ENCODE measurements at regions not wholly inside any gene's neighbourhood (a gene's known extent, or its start where the extent isn't known, plus 50 kb on each side); places are given as distances from the start of the nearest gene placed in this dataset.

- TF ChIP-seq YY1 (IDR thresholded peaks at IDR 0.05): no peak
- no peak for TF ChIP-seq CTCF (IDR thresholded peaks at IDR 0.05; ENCODE audit: low read depth, low read length, missing input control)
- TF ChIP-seq EGR1 (IDR thresholded peaks at IDR 0.05; ENCODE audit: low read depth in 2 of 2): no peak
- no peak for TF ChIP-seq RAD21 (IDR thresholded peaks at IDR 0.05)
Measured at GRCh38 chr2:239674981-239675825, 274.4 kb upstream of the HDAC4 start.

Data from liver (tissue), 3 donors.